NCI-H2029 (cell line): ENCODE measurements at regions not wholly inside any gene's neighbourhood (a gene's known extent, or its start where the extent isn't known, plus 50 kb on each side); places are given as distances from the start of the nearest gene placed in this dataset.

ENCODE experiments used
- DNase-seq: peaks from one replicate; lab custom pipeline; 2025; lab: John Stamatoyannopoulos, UW

DNA sequence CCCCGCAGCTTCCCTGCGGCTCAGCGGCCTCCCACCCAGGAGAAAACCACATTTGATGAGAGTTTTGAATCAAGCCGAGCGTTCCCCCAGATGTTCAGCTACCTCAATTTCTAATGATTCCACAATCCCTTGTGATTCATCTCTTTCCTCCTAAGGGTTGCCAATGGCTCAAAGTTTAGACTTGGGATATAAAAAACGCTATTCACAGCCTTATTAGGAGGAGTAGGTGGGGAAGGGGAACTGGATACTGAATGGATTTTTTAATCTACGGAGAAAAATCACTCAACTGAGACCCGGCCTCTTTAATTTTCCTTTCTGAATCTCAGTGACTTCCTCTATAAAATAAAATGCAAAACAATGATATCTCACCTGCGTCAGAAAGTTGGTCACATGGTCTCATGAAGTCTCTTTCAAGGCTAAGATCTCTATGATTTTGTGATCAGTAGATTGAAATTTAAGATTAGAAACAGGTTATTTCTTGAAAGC lies 192.6 kb upstream of the TCF4 start:
- DNase-seq, result no peak

DNA sequence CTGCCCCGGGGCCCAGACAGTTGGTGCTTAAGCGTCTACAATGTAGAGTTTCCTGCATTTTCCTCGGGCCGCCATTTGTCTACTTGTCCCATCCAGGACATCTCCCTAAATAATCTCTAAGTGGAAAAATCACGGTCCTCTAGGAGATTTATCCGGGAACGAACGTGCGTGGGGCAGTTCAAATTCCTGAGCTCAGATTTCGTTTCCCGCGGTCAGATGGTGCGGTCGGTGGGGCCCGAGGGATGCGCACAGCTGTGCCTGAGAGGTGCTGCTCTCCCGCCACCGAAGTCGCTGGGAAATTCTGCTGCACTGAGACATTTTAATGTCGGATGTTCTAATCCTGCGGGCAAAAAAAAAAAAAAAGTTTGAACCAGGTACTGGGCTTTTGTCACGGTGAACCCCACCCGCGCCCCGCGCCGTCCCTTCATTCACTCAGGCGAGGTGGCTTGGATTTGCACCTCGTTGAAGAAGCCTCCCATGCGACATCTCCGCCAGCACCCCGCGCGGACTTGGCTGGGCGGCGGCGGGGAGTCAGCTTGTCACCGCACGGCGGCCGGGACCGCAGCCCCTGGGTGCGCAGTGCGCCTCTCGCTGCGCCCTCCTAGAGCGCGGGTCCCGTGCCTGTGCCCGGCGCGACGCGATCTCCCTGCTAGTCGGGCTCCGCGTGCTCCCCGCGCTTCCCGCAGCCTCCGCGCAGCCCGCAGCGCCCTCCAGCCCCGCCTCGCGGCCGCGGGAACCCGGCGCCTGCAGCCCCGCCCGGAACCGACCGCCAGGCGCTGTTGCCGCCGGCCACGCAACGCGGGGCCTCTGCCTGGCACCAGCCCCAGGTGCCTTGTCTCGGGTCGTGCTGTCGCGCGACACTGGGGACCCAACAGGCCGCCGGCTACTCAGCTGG lies 191.9 kb upstream of the TCF4 start:
- DNase-seq, result no peak

DNA sequence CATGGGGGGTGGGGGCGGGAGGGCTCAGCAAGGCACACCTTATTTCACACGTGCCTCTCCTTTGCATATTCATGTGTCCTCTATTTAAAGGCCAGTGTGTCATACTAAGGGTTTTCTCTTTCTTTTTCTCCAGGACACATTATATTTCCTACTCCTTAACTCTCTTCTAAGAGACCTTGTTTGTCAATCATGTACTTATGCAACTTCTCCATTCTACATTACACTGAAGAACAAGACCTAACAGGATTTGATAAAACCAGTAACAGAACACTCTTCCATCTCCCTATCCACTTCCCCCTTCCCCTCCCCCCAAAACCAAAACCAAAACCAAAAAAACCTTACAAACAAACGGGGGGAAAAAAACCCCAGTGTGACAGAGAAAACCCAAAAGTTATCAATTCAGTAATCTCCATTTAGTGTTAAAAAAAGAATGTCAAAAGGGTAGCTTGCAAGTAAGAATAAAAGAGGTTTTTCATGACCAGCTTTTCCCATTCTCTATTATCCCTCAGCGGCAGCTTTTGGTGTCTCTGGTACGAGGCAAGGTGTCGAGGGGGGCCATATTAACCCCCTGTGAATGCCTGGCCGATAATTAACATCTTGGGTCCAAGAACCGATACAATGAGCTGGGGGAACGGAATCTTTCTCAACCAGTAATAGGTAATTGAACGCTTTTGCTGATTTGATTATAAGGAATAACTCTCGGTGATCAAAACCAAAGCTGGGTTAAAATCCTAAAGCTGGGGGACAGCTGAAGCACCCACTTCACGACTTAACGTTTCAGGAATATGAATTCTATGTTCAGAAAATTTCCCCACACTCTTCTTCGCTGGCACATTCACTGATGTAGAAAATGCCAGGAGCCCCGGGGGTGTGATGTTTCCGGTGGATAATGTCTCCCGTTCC lies 191.0 kb upstream of the TCF4 start:
- DNase-seq, result no peak

DNA sequence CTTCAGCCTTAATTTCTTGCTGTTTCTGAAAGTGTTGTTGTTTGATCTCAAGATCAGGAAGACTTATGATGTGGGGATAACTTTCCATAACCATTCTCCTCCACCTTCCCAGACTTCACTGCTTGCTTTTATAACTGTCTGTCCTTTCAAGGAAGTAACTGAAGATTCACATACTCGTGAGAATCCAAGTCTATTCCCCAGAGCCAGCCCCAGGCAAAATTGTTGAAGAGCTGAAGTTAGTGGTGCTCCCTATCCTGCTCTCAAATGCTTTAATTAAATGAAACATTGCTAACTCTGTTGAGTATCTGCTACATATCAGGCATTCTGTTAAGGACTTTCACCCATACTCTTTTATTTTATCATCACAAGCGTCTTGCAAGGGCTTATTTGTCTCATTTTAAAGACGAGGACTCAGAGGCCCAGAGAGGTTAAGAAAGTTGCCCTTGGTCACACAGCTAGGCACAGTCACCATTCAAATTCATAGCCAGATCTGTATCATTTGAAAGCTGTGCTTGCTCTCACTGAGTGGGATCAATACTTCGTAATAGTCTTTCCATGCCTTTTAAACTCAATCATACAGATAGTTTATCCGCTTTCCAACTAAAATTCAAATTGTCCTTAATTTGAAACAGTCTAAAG lies 189.8 kb upstream of the TCF4 start:
- no peak for DNase-seq

DNA sequence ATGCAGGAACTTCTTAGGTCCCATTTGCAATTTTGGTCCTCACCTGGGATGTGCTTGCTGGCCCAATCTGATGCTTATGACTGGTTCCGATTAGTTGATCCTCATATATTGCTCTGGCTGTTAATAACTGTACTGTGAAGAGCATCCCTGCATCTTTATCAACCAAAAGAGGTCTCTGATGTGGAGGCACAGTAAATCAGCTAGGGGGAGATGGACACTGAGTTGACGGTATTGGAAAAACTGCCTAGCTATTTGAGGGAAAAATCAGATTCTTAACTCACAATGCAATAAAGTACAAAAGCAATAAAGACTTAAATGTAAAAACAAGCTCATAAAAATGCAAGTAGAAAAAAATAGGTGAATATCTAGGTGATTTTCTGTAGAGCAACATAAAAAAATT lies 188.0 kb upstream of the TCF4 start:
- no peak for DNase-seq

DNA sequence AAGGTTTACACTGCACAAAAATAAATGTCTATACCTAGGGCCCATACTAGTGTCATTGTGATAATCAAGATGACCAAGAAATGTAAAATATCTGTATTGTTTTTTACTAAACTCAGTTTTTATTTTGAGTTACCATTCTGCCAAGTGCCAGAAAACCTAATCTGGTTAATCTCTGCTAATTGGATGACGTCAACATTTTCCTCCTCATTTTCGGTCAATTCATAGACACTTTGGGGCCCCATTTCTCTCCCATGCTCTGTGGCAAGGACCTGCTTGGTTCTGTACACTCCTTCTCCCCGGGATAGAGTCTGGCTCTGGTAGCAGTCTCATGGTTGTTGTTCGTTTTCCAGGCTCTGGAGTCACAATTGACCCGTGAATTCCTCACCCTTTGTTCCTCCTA lies 186.5 kb upstream of the TCF4 start:
- DNase-seq, result no peak

DNA sequence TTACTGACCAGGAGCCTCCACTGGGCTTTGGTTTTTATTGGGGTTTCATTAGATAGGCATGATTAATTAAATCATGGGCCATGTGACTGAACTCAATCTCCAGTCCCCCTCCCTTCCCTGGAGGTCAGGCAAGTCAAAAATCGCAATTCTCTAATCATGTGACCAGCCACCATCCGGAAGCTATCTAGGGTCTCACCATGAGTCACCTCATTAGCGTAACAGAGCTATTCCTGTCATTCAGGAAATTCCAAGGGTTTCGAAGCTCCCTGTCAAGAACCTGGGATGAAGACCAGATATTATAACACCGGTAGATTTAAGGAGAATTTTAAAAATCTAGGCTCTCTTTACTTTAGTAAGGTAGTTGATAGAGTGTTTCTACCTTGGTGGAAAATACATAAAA lies 180.3 kb upstream of the TCF4 start:
- no peak for DNase-seq

DNA sequence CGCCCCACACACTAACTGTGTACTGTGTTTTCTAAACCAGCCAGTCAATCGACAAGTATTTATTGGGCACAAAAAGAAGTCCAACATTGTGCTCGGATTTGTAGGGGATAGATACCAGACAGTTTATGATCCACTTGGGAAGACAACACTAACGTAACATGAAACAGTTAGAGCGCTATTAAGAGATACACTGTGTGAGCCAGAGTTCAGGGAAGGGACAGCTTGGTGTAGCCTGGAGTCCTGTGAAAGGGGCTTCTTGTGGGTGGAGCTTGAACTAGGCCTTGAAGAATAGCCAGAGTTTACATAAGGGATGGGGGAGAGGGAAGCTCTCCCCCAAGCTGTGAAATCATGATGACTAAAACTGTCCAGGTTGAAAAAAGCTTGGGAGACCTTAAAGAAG lies 176.4 kb upstream of the TCF4 start:
- no peak for DNase-seq

DNA sequence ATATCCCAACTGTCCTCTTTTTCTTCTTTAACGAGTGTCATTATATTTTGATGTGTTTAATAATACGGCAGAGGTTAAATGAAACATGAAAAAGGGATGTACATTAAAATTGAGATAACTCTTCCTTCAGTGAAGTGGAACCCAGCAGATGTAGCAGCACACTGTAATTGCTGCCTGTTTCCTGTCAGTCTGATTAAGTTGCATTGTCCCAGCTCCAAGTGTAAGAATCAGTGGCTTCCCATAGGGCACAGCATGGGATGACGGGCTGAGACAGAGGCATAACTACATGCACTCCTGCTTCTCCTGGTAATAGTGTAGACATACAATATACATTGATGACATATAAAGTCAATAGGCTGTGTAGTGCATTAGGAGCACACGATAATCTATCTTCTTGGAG lies 175.8 kb upstream of the TCF4 start:
- DNase-seq, result no peak

DNA sequence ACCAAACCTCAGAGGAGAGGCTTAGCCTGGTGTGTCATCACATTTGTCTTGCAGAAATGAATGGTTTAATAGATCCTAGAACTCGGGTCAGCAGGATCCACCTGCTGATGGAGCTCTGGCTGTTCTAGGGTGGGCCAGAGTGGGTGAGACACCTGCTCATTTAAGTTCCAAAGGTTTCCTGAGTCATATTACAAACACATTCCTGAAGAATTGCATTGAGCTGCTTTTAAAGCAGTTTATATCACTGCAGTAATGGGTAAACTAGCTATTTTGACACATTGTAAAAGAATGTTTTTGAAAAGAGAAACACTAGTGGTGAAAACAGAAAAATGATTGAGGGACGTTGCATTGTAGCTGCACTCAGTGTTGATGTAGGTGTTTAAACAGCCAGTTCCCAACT lies 175.3 kb upstream of the TCF4 start:
- no peak for DNase-seq

DNA sequence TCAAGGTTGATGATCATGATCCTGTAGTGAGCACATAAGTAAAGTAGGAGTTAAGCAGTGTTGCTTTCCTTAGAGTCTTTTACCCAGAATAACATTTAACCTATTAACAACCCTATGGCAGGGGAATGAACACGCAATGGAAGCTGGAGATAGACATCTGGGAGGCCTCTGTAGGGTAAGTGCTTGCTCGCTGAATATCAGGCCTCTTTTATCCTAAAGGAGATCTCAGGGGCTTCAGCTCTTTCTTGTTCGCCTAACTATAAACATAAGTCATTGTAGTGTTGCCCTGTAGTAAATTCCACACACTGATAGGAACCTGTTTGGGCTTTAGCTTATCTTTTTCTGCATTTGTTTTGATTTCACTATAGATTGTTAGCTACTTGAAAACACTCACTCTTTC lies 174.4 kb upstream of the TCF4 start:
- no peak for DNase-seq

DNA sequence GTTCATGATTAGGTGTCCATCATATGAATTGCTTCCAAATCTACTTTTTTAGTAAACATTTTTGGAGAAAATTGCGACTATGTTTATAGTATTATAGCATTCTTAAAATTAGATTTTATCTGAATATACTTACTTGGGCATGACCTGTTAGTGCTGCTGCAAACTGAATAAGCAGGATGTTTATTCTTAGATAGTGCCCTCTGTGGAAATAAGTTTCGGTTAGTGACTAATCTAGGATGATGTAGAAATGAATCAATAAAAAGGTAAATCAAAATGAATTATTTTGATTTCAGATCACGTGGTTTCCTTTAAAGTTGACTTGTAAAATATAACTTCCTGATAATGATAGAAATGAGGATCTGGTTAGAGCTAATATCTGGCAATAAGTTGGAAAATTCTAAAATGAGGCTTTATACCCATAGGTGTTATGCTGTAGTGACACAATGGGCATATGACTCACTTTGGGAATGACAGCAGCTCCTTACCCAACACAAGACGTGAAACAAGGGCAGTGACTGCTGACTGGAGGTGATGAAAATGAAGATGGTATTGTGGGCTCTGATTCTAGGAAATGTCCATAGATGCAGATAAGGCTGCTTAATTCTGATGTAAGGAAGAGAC lies 165.8 kb upstream of the TCF4 start:
- DNase-seq, result no peak

DNA sequence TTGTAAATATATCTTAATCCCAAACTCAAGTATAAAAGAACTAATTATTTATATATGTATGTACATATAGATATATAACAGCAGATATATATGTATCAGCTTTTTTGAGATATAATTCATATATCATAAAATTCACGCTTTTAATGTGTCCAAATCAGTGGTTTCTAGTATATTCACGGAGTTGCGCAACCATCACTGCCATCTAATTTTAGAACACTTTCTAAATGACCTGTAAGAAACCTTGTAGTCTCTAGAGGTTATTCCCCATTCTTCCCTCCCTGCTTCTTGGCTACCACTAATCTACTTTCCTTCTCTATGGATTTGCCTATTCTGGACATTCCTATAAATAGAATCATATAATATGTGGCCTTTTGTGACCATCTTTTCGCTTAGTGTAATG lies 163.5 kb upstream of the TCF4 start:
- no peak for DNase-seq

DNA sequence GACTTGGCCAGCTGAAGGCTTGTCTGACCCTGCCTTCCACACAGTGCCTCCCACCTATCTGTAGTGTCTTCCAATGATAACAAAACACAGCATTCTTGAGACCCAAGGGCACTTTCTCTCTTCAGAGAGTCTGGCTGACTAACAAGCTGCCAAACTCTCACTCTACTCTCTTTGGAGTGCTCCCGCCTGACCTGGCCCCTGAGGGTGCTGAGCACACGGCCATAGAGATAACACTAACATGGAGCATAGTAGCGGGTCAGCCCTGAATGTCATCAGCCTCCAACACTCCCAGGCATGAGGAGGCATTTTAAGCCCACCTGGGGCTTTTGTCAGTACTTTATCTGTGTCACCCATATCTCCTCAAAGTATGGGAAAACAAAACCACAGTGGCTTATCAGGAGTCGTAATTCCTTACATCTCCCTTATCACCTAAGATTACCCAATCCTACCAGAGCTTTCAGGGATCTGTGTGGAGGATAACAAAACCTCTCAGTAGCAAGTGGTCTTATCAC lies 160.3 kb upstream of the TCF4 start:
- DNase-seq, result no peak

DNA sequence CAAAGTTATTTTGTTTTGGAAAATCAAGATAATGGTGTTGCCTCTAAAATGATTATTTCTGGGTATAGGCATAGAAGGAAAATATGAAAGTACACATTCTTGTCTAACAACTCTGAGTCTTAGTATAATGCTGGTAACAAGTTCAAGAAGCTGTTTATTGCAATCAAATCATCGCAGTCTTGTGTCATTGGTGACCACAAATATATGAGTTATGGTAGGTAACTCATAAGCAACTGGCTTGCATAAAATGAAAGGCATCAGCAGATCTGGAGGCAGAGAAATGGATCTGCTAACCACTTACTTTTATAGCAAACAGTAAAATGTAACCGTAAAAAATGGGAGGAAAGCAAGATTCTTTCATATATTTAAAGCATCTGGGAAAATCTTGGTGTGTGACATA lies 156.2 kb upstream of the TCF4 start:
- DNase-seq, result no peak

DNA sequence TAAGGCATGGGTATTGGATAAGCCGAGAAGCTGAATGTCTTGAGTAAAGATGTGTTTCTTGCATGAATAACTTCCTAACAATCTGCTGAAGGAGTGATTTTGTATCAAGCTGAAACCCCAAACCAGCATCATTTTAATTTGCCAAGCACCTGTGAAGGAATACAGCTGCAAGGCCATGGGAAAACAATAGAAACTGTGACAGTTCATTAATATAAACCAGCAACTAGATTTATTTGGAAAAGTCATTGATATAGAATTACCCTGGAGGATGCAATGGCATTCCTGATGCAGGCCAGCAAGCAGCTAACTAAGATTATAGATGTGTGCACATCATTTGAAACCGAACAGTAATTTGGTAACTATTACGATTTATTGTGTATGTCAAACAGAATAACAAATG lies 155.7 kb upstream of the TCF4 start:
- DNase-seq, result no peak

DNA sequence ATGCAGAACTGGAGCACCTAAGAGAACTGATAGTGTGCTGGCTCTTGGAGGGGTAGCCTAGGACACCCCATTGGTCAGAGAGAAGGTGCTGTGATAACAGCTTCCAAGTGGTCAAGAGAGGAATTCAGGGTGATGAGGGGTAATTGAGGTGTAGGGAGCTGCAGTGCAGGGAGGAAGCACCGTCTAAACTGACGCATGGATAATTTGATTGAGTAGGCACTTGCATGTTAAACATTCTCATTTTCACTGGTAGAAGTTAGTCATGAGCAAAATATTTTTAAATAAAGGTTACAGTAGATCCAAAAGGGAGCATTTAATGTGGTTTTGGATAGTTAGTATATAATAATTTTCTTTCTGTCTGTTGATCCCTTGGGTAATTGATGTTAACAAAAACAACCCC lies 155.1 kb upstream of the TCF4 start:
- no peak for DNase-seq

DNA sequence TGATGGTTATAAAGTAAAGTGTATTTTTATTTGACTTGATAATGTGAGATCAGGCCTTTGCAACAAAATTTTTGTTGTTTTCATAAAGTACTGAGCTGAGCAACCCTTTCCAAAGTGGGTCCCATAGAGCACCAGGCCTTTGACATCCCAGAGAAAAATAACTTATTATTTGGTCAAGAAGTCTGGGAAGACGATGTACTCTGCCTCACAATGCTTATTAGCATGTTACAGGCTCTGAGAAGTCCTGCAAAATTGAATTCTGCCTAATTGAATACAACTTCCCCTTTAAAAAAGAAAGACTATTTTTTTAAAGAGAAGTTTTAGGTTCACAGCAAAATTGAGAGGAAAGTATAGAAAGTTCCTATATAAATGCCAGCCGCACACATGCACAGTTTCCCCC lies 151.5 kb upstream of the TCF4 start:
- DNase-seq, result no peak

DNA sequence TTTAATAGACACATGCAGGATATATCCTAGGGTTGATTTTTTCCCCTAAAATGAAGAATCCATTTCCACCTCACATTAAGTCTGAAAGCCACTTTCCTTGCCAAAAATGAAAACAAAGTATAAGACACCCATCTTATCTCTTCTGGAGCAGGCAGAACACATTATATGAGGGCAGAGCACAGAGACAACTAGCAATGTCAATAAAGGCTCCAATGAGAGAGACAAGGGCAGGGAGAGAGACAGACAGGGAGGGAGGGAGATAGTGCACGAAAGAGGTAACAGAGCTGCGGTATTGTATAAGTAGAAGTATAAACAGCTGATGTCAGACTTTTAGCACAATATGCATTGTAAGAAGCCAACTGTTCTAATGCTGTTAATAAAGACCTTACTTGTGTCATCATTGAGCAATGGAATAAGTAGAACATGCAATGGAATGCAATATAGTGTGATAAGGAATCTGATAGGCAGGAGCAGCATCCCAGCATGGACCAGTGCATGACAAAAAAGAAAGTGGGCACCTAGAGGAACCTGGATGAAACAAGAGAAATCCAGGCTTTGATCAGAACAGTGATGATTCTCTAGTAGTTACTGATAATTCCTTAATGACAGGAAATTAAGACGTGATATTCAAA lies 150.6 kb upstream of the TCF4 start:
- DNase-seq, result no peak

DNA sequence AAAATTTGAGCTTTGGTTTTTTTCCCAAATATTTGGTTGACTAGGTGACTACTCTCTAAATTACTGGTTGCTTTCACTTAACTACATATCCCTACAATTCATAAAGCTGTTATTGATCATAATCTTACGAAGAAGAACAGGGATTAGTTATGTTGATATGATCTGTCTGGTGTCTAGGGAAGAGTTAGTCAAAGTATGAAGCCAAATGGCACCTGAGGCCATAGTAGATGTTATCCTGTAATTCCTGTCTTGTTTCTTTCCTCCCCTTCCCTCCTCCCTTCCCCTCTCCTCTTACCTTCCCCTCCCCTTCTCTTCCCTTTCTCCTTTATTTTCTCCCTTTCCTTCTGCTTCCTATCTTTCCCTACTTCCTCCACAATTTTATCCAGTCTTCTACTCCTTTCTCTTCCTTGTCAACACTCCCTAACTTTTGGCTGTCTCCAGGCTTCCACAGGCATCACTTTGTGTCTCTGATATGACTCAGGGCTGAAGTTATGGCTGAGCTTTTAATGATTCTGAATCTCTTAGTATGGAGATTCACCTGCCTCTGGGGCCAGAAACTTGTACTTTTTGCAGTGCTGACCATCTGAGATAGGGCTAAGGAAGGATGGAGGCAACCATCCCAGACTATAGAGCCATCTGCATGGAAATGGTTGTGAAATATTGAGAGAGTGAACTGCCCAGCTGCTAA lies 149.9 kb upstream of the TCF4 start:
- no peak for DNase-seq

DNA sequence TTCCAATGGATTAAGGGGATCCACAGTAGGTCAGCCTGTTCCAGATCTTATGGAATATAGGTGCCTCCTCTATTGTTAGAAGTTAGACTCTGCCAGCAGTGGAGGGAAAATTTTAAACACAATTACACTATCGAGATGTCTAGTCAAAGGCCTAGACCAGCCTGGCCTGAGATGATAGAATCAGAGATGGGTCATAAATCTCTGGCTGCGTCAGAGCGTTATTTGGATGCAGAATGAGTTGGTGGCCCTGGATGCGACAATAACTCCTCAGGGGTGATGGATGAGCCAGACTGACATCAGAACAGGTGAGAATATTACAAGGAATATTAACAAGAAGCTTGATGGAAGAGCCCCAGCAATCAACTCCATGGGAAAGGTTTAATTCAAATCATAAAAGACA lies 149.3 kb upstream of the TCF4 start:
- DNase-seq, result no peak
